Epithelial cell of esophagus (primary cell): ENCODE measurements at regions not wholly inside any gene's neighbourhood (a gene's known extent, or its start where the extent isn't known, plus 50 kb on each side); places are given as distances from the start of the nearest gene placed in this dataset.

Experiments
- DNase-seq: peaks from one replicate; pipeline ENCODE4 v3.0.0; 2010; ENCODE audit warnings: low read depth
- H3K4me3 ChIP-seq: 2 replicates; pipeline ENCODE4 v1.5.1; 2011; ENCODE audit warnings: mild to moderate bottlenecking, low read length, control low read depth
- CTCF ChIP-seq: IDR thresholded peaks from 2 replicates; pipeline ENCODE4 v1.5.1; 2011; ENCODE audit warnings: low read depth, mild to moderate bottlenecking, low read length, control low read depth, inconsistent platforms; ENCODE audit not compliant: insufficient read depth; ENCODE audit errors: missing control alignments

GRCh38 chr15:46278062-46278461, 643.2 kb downstream of the SQOR start:
- TF ChIP-seq CTCF = no peak
- DNase-seq = no peak
- H3K4me3 ChIP-seq = no peak overlapping the region

GRCh38 chr15:46278486-46279090, 643.8 kb downstream of the SQOR start:
- no peak overlapping the region for H3K4me3 ChIP-seq
- TF ChIP-seq CTCF = no peak

GRCh38 chr15:46280762-46281542, 646.1 kb downstream of the SQOR start:
- DNase-seq = peak; percentile 11
- no peak for TF ChIP-seq CTCF
- H3K4me3 ChIP-seq = no peak overlapping the region

More at GRCh38 chr15:46278486-46279090, 643.8 kb downstream of the SQOR start:
- no peak for DNase-seq

- no peak overlapping the region for H3K4me3 ChIP-seq
- no peak for TF ChIP-seq CTCF
- DNase-seq = peak; percentile 2
Observed at GRCh38 chr15:46293550-46293949, 658.7 kb downstream of the SQOR start.

- H3K4me3 ChIP-seq = no peak overlapping the region
- DNase-seq = no peak
- TF ChIP-seq CTCF = no peak
Observed at GRCh38 chr15:46296002-46296401, 661.2 kb downstream of the SQOR start.

- TF ChIP-seq CTCF = no peak
- DNase-seq = no peak
Observed at GRCh38 chr15:46296797-46297196, 662.0 kb downstream of the SQOR start.

More at GRCh38 chr15:46296797-46297196, 662.0 kb downstream of the SQOR start:
- no peak overlapping the region for H3K4me3 ChIP-seq
